ENCODE measurements at regions not wholly inside any gene's neighbourhood (a gene's known extent, or its start where the extent isn't known, plus 50 kb on each side); places are given as distances from the start of the nearest gene placed in this dataset.

GRCh38 chr6:71466362-71466761, 177.8 kb downstream of the OGFRL1 start:
- TF ChIP-seq CTCF (IDR thresholded peaks at IDR 0.05) = no peak
- TF ChIP-seq POLR2A (IDR thresholded peaks at IDR 0.05) = no peak

All from uterus (tissue), 2 donors.